ENCODE measurements at regions not wholly inside any gene's neighbourhood (a gene's known extent, or its start where the extent isn't known, plus 50 kb on each side); places are given as distances from the start of the nearest gene placed in this dataset.

DNA sequence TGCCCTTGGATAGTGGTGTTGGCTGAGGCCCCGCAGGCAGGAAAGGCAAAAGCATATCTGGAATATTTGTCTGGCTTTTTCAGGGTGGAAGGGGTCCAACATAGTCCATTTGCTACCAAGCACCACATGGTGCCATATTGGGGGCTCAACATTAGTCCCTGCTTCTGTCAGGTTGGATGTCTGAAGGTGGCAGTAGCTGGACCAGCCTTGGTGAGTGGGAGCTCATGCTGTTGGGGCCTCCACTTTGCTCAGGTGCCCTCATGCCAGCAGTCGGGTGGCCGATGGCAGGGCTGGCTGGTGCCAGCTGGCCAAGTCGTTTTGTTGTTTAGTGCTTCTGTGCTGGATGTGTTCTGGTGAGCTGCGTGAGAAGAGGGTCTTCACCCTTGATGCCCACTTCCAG, 135.3 kb downstream of the PAPOLA start:
- Histone ChIP-seq H3K27ac (ENCODE audit: insufficient read depth, low read length, poor library complexity, severe bottlenecking) (no peak overlapping the region), H3K9me3 (ENCODE audit: control insufficient read depth, low read length) (no peaks in the 10 kb centered on the region)
- DNase-seq = no peak

DNA sequence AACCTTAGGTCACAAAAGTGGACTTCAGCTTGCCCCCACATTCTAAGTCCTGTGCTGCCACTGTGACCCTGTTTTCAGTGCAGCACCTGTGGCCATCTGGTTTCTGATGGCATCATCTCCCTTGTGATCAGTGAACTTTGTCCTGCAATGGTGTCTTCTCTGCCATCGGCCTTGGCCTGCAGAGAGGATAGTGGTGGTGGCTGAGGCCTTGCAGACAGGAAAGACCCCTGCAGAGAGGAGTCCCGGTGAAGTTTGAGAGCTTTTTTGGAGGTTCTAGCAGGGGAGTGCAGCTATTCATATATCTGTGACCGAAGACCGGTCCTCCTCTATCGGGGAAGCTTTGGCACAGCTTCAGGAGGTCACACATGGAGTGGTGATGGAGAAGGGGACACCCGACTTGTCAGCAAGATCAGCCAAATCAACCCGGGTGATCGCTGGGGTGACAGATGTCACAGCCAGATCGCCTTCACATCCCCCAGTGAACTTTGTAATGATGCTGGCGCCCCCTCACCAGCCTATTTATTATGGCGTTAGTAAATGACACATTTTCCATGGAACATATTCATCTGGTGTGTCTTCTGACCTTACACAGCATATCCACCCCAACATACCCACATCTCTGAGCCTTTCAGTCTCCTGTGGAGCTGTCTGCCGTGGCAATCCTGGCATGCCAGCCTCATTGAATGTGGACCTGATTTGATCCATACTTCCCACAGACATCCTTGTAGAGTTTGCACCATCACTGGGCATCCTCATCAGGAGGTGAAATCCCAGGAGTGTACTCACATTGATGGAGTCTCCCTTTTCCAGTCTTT, 136.1 kb downstream of the PAPOLA start:
- no peak for DNase-seq
- H3K36me3 ChIP-seq (ENCODE audit: control insufficient read depth, insufficient read depth, low read length) = no peaks in the 10 kb centered on the region
- no peaks in the 10 kb centered on the region for H3K27me3 ChIP-seq (replicated peaks; ENCODE audit: control insufficient read depth, insufficient read depth, low read length, poor library complexity, severe bottlenecking)
- H3K4me3 ChIP-seq (ENCODE audit: insufficient read depth, low read depth, low read length, poor library complexity, severe bottlenecking) = no peak overlapping the region
- H3K27ac ChIP-seq (ENCODE audit: insufficient read depth, low read length, poor library complexity, severe bottlenecking) = no peak overlapping the region
- H3K9me3 ChIP-seq (ENCODE audit: control insufficient read depth, low read length) = no peaks in the 10 kb centered on the region
- H3K4me1 ChIP-seq (ENCODE audit: control insufficient read depth, insufficient read depth, low read length, poor library complexity, severe bottlenecking) = no peaks in the 10 kb centered on the region

More for the DNA sequence above, 135.3 kb downstream of the PAPOLA start:
- H3K4me1 ChIP-seq (ENCODE audit: control insufficient read depth, insufficient read depth, low read length, poor library complexity, severe bottlenecking) = no peaks in the 10 kb centered on the region
- H3K4me3 ChIP-seq (ENCODE audit: insufficient read depth, low read depth, low read length, poor library complexity, severe bottlenecking) = no peak overlapping the region
- H3K27me3 ChIP-seq (replicated peaks; ENCODE audit: control insufficient read depth, insufficient read depth, low read length, poor library complexity, severe bottlenecking) = no peaks in the 10 kb centered on the region
- no peaks in the 10 kb centered on the region for H3K36me3 ChIP-seq (ENCODE audit: control insufficient read depth, insufficient read depth, low read length)

DNA sequence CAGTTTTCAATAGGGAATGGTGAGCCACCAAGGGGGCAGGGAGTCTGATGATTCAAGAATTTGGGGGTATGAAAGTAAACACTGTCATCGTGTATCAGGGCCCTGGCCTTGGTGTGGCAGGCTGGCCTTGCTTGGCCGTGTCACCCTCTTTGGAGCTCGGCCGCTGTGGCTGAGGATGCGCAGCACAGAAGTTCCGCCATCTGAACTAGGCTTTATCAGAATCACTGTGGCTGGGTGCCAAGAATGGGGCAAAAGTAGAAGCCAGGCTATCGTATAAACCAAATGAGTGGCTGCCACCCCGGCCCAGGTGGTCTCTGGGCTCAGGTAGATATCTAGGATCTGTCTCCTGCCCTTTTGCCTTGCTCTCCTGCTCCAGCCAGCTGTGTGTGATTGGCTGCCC, 137.4 kb downstream of the PAPOLA start:
- no peaks in the 10 kb centered on the region for H3K27me3 ChIP-seq (replicated peaks; ENCODE audit: control insufficient read depth, insufficient read depth, low read length, poor library complexity, severe bottlenecking)
- no peak for DNase-seq
- H3K27ac ChIP-seq (ENCODE audit: insufficient read depth, low read length, poor library complexity, severe bottlenecking) = no peak overlapping the region
- no peaks in the 10 kb centered on the region for H3K9me3 ChIP-seq (ENCODE audit: control insufficient read depth, low read length)
- H3K36me3 ChIP-seq (ENCODE audit: control insufficient read depth, insufficient read depth, low read length) = no peaks in the 10 kb centered on the region
- no peak overlapping the region for H3K4me3 ChIP-seq (ENCODE audit: insufficient read depth, low read depth, low read length, poor library complexity, severe bottlenecking)
- no peaks in the 10 kb centered on the region for H3K4me1 ChIP-seq (ENCODE audit: control insufficient read depth, insufficient read depth, low read length, poor library complexity, severe bottlenecking)

DNA sequence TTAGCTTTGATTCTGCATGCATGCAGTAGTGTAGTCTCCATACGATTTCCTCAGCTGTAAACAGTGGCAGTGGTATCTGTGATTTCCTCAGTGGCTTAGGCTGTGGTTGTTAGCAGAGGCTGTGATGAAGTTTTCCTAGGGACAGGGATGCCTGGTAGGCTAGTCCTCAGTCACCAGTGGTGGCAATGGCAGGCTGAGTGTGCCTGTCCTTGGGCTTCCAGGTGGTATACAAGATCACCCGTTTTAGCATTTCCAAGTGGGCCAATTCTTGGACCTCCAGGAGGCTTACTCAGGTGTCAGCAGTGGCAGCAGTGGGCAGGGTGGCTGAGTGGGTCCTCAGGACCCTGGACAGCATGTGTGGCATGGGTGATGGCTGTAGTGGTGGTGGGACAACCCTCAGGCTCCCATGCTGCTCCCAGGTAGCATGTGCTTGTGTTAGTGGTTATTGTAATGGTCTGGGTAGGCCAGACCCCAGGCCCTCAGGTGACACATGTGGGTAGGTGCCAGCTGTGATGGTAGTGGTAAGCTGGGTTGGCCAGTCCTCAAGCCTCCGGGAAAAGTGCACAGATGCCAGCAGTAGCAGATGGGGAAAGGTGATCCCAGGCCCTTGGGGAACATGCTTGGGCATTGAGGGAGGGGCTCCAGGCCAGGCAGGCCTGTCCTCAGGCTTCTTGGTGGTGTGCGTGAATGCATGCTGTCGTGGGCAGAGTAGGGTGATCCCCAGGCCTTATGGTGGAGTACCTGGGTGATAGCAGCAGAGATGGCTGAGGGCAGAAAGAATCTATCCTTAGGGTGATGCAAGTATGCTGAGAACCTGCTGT, 146.5 kb downstream of the PAPOLA start:
- no peak for DNase-seq
- no peak overlapping the region for H3K27ac ChIP-seq (ENCODE audit: insufficient read depth, low read length, poor library complexity, severe bottlenecking)
- no peaks in the 10 kb centered on the region for H3K4me1 ChIP-seq (ENCODE audit: control insufficient read depth, insufficient read depth, low read length, poor library complexity, severe bottlenecking)
- no peaks in the 10 kb centered on the region for H3K27me3 ChIP-seq (replicated peaks; ENCODE audit: control insufficient read depth, insufficient read depth, low read length, poor library complexity, severe bottlenecking)
- H3K36me3 ChIP-seq (ENCODE audit: control insufficient read depth, insufficient read depth, low read length) = no peaks in the 10 kb centered on the region
- H3K9me3 ChIP-seq (ENCODE audit: control insufficient read depth, low read length) = no peaks in the 10 kb centered on the region
- H3K4me3 ChIP-seq (ENCODE audit: insufficient read depth, low read depth, low read length, poor library complexity, severe bottlenecking) = no peak overlapping the region

DNA sequence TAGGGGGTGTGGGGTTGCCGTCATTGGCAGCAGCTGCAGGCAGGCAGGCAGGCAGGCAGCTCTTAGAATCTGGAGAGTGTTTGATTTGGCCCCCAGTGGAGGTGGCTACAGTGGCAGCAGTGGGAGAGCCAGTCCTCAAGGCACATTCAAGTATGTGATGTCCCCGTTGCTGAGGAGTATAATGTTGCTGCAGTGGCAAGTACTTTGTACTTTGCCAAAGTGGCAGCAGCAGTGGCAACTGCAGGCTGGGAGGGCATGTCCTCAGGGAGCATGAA, 147.1 kb downstream of the PAPOLA start:
- H3K27me3 ChIP-seq (replicated peaks; ENCODE audit: control insufficient read depth, insufficient read depth, low read length, poor library complexity, severe bottlenecking) = no peaks in the 10 kb centered on the region
- no peak overlapping the region for H3K27ac ChIP-seq (ENCODE audit: insufficient read depth, low read length, poor library complexity, severe bottlenecking)
- H3K4me1 ChIP-seq (ENCODE audit: control insufficient read depth, insufficient read depth, low read length, poor library complexity, severe bottlenecking) = no peaks in the 10 kb centered on the region
- H3K4me3 ChIP-seq (ENCODE audit: insufficient read depth, low read depth, low read length, poor library complexity, severe bottlenecking) = no peak overlapping the region
- DNase-seq = no peak
- H3K9me3 ChIP-seq (ENCODE audit: control insufficient read depth, low read length) = no peaks in the 10 kb centered on the region
- no peaks in the 10 kb centered on the region for H3K36me3 ChIP-seq (ENCODE audit: control insufficient read depth, insufficient read depth, low read length)

DNA sequence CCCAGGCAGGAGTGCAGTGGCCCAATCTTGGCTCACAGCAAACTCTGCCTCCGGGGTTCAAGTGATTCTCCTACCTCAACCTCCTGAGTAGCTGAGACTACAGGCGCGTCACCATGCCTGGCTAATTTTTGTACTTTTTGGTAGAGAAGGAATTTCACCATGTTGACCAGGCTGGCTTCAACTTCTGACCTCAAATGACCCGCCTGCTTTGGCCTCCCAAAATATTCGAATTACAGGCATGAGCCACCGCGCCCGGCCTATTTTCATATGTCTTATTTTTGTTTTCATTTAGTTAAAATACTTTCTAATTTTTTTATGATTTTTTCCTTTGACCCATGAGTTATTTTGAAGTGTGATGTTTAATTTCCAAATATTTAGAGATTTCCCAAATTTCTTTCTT, 143.6 kb upstream of the VRK1 start:
- DNase-seq = no peak
- Histone ChIP-seq H3K4me3 (ENCODE audit: insufficient read depth, low read depth, low read length, poor library complexity, severe bottlenecking) (no peak overlapping the region), H3K36me3 (ENCODE audit: control insufficient read depth, insufficient read depth, low read length) (no peaks in the 10 kb centered on the region), H3K4me1 (ENCODE audit: control insufficient read depth, insufficient read depth, low read length, poor library complexity, severe bottlenecking) (no peaks in the 10 kb centered on the region), H3K9me3 (ENCODE audit: control insufficient read depth, low read length) (no peaks in the 10 kb centered on the region), H3K27me3 (replicated peaks; ENCODE audit: control insufficient read depth, insufficient read depth, low read length, poor library complexity, severe bottlenecking) (no peaks in the 10 kb centered on the region), H3K27ac (ENCODE audit: insufficient read depth, low read length, poor library complexity, severe bottlenecking) (no peak overlapping the region)

DNA sequence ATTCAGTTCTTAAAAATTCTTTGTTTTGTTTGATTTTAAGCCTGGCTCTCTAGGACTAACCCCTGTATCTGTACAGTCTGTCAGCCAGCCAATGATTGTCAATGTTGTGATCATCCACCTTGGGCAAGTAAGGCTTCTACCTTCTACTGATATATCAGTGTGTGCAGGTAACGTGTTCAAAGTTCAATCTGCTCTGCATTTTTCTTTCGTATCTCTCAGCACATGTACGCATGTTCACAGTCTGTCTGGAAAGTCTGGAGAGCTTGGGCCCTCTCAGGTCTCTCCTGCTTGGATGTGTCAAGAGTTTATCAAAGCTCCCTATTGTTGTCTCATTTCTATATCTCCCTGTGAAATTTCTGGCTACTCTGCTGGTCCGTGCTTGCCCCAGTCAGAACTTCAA, 138.6 kb upstream of the VRK1 start:
- no peak overlapping the region for H3K4me3 ChIP-seq (ENCODE audit: insufficient read depth, low read depth, low read length, poor library complexity, severe bottlenecking)
- H3K36me3 ChIP-seq (ENCODE audit: control insufficient read depth, insufficient read depth, low read length) = no peaks in the 10 kb centered on the region
- no peak for DNase-seq
- no peaks in the 10 kb centered on the region for H3K9me3 ChIP-seq (ENCODE audit: control insufficient read depth, low read length)
- H3K27ac ChIP-seq (ENCODE audit: insufficient read depth, low read length, poor library complexity, severe bottlenecking) = no peak overlapping the region
- H3K4me1 ChIP-seq (ENCODE audit: control insufficient read depth, insufficient read depth, low read length, poor library complexity, severe bottlenecking) = no peaks in the 10 kb centered on the region
- H3K27me3 ChIP-seq (replicated peaks; ENCODE audit: control insufficient read depth, insufficient read depth, low read length, poor library complexity, severe bottlenecking) = peaks cover 14% of the 10 kb centered on the region

DNA sequence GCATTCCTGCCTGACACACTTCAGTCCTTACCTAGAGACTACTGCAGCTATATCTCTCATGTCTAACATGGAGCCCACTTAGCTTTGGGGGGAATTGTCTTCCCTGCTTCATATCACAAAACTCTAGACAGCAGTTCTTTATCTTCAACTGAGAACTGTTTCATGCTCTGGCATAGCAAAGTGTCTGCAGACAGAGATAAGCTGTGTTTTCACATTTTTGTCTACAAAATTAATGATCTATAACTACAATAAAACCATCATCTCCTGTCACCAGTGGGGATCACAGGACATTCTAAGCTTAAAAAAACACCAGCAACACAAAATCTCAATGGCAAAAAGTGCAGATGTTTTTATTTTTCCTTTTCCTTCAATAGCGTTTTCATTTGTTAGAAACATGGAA, 137.1 kb upstream of the VRK1 start:
- Histone ChIP-seq H3K4me3 (ENCODE audit: insufficient read depth, low read depth, low read length, poor library complexity, severe bottlenecking) (no peak overlapping the region), H3K9me3 (ENCODE audit: control insufficient read depth, low read length) (no peaks in the 10 kb centered on the region), H3K4me1 (ENCODE audit: control insufficient read depth, insufficient read depth, low read length, poor library complexity, severe bottlenecking) (no peaks in the 10 kb centered on the region), H3K27me3 (replicated peaks; ENCODE audit: control insufficient read depth, insufficient read depth, low read length, poor library complexity, severe bottlenecking) (peaks cover 14% of the 10 kb centered on the region), H3K27ac (ENCODE audit: insufficient read depth, low read length, poor library complexity, severe bottlenecking) (no peak overlapping the region), H3K36me3 (ENCODE audit: control insufficient read depth, insufficient read depth, low read length) (no peaks in the 10 kb centered on the region)
- no peak for DNase-seq

DNA sequence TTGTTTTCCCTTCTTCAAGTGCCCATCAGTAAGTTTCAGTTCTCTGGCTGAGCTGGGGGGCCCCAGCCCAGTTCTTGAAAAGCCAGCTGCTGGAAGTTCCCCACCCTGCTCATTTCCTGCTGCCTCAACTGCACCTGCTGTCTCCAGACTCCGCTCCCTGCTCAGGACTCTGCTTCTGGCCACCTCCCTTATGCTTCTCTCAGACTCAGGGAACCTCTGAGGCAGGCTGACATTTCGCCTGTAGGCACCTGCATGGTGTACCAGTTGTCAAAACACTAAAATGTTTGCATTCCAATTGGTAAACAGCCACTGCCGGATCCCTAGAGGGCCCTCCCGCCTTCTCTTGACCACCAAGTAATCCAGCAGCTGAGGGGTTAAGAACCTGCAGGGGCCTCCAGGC, 136.5 kb upstream of the VRK1 start:
- H3K27ac ChIP-seq (ENCODE audit: insufficient read depth, low read length, poor library complexity, severe bottlenecking) = no peak overlapping the region
- H3K9me3 ChIP-seq (ENCODE audit: control insufficient read depth, low read length) = no peaks in the 10 kb centered on the region
- no peak for DNase-seq
- no peak overlapping the region for H3K4me3 ChIP-seq (ENCODE audit: insufficient read depth, low read depth, low read length, poor library complexity, severe bottlenecking)
- no peaks in the 10 kb centered on the region for H3K36me3 ChIP-seq (ENCODE audit: control insufficient read depth, insufficient read depth, low read length)
- peaks cover 14% of the 10 kb centered on the region for H3K27me3 ChIP-seq (replicated peaks; ENCODE audit: control insufficient read depth, insufficient read depth, low read length, poor library complexity, severe bottlenecking)
- H3K4me1 ChIP-seq (ENCODE audit: control insufficient read depth, insufficient read depth, low read length, poor library complexity, severe bottlenecking) = no peaks in the 10 kb centered on the region

DNA sequence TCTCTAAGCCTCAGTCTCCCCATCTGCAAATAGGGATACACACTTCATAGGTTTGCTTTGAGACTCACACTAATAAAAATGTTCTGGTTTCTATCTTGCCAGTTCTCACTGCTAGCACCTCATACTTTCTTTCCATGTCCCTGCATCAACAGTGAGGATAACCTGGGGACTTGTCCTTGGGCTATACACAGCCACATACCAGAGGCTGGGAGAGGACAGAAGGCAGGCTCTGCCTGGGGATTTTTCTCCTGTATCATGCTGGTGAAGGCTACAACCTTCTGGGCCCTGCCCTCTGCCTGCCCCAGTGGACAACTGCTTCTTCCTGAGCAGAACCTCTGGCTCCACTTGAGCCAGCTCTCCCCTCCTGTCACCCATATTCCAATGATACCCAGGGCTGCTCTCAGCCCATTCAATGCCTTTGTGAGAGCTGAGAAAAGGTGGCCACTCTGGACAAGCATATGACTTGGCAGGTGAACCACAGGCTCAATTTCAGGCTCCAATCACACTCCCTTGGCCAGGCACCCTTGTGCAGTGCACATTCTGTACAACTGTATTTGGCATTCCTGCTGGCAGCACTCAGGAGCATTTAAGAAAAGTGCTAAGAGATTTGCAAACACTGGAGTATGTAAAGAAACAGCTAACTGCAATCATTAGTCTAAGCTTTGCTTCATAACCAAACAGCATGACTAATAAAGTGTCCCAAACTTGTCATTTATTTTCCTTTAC, 135.8 kb upstream of the VRK1 start:
- no peak for DNase-seq
- H3K4me1 ChIP-seq (ENCODE audit: control insufficient read depth, insufficient read depth, low read length, poor library complexity, severe bottlenecking) = no peaks in the 10 kb centered on the region
- no peak overlapping the region for H3K27ac ChIP-seq (ENCODE audit: insufficient read depth, low read length, poor library complexity, severe bottlenecking)
- H3K36me3 ChIP-seq (ENCODE audit: control insufficient read depth, insufficient read depth, low read length) = no peaks in the 10 kb centered on the region
- H3K4me3 ChIP-seq (ENCODE audit: insufficient read depth, low read depth, low read length, poor library complexity, severe bottlenecking) = no peak overlapping the region
- H3K9me3 ChIP-seq (ENCODE audit: control insufficient read depth, low read length) = no peaks in the 10 kb centered on the region
- peaks cover 14% of the 10 kb centered on the region for H3K27me3 ChIP-seq (replicated peaks; ENCODE audit: control insufficient read depth, insufficient read depth, low read length, poor library complexity, severe bottlenecking)
